ENCODE measurements at regions not wholly inside any gene's neighbourhood (a gene's known extent, or its start where the extent isn't known, plus 50 kb on each side); places are given as distances from the start of the nearest gene placed in this dataset.
"Not testable (repeated sequence)": the region's sequence is repeated elsewhere in the genome, so short reads cannot be mapped to it uniquely, and the experiment has no call there.

DNA sequence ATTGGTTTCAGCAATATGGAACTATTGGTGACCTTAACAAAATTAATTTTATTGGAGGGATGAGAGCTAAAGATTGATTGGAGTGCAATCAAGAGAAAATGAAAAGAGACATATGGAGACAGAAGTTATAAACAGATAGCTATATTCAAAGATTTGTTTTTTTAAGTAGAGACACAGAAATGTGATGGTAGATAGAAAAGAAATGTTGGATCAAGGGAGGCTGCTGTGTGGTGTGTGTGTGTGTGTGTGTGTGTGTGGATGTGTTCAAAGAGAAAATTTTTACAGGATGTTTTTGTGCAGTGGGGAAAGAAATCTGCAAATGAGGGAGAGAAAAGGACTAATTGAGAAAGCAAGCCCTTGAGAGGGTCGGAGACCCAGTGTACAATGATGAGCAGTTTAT, 249.5 kb upstream of the SPHKAP start:
- DNase-seq, result no peak

DNA sequence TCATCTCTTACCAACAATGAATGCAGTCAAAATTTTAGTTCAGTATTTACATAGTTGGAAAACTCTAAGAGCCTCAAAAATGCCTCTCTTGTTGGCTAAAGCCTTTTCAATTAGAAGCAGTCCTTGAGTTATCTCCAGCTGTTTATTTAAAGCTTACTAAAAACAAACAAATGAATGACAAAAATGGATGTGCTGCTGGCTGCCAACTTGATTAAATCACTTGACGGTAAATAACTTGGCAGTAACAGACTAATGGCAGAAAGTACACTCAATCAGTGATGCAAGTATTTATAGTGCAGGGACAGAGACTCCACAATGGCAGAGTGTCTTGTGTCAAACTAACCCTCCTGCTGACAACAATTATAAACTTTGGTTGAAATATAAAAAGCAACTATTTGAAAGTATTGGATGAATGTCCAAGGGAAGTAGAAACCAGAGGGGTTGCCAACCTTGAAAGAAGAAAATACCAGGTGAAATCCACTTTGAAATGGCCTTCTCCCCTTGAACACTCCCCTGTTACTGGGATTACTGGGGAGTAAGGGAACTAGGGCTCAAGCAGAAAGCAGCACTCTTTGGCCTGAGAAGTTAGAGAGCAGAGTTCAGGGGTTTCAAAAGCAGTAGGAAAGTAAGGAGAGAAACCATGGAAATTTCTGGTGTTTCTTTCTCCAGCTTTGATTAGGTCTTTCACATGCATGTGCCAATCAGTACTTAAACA, 245.2 kb upstream of the SPHKAP start:
- no peak for DNase-seq

DNA sequence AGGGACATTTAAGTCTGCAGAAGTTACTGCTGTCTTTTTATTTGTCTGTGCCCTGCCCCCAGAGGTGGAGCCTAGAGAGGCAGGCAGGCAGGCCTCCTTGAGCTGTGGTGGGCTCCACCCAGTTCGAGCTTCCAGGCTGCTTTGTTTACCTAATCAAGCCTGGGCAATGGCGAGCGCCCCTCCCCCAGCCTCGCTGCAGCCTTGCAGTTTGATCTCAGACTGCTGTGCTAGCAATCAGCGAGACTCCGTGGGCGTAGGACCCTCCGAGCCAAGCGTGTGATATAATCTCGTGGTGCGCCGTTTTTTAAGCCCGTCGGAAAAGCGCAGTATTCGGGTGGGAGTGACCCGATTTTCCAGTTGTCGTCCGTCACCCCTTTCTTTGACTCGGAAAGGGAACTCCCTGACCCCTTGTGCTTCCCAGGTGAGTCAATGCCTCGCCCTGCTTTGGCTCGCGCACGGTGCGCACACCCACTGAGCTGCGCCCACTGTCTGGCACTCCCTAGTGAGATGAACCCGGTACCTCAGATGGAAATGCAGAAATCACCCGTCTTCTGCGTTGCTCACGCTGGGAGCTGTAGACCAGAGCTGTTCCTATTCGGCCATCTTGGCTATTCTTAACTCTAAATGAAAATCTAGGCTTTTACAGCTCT, 244.0 kb upstream of the SPHKAP start:
- not testable (repeated sequence) for DNase-seq

DNA sequence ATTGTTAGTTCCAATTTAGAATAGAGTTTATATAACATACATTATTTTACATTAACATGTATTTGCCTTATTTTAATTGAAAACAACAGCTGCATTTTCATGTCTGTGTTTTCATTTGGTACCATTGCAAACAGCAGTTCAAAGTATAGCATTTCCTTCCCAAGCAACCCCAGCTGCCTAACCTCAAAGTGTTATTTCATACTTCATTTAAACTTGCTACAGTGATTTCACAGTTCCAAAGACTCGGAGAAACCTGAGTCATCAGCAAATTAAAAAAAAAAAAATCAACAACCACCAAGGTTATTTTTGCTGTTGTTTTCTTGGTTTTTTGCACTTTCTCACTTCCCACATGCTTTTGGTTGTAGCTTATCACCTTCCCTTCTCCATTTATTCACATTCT, 236.5 kb upstream of the SPHKAP start:
- DNase-seq, result no peak

DNA sequence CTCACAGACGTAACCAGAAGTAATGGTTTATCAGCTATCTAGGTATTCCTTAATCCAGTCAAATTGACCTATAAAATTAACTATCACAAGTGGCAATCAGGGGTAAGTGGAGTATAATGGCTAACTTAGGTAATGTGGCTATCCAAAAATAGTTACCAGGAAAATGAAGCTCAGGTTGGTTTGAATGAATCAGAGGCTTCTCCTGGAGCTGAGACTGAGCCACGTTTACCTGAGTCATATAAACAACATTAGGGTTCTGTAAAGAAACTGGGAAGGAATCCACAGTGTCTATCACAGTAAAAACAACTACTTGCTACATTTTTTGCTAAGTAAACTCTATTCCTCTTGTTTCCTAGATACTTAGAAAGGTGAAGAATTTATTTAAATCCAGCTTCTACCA, 236.0 kb upstream of the SPHKAP start:
- no peak for DNase-seq

DNA sequence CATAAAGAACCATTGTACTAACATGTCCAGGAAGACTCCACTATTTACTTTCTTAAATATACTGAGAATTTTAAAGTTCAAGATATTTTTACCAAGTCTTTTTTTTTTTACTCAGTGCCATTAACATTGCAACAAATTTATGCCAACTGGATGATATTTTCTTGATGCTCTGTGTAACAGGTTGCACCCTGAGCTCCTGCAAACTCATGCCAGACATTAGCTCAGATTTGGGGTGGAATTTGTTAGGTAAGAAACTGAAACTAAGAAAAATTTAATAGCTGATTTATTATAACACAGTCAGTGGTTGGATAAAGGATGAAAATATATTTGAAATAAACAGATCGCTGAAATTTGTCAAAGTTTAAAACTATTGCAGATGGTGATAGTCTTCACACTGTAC, 228.6 kb upstream of the SPHKAP start:
- DNase-seq, result no peak

DNA sequence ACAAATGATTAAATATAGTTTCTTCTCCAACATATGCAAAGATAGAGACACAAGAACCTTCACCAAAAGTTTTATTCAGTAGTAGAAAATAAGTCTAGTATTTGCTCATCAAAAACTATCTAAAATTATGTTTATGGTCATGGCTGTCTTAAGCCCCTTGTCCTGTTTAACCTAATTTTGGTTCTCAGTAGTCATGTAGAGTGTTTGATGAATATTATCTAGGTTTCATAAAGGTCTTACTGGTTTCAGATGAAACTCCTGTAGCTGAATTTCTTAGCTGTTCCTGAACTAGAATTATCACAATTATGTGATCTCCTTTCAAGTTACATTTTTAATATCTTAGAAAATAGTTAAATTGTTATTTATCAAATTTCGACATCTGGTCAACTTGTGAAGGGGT, 228.0 kb upstream of the SPHKAP start:
- no peak for DNase-seq

DNA sequence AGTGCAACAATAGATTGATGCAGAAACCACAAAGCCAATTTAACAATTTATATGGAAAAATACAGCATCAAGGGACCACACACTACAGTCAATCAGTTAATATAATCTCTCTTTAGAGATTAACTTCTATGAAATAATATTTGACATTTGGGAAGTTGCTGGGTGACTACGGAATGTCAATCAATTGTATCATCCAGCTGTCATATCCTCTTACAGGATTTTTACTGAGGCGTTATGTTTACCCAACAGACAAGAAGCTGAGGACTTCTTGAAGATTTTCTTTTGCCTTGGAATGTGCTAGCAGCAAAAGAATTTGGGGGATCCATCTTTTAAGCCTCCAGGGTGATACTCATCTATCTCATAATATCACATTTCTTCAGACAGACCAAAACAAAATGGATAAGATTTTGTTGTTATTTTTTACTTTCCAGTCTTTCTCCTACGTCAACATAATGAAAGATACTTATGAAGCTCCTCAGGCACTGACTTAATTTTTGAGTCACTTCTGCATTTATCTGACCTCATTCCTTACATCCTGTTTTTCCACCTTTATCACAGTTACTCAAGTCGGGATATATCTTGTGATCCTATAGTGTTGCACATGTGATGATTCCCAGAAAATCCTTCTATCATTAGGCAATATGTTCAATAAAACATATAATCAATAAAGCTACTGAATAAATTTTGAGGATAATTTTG, 227.2 kb upstream of the SPHKAP start:
- DNase-seq, result no peak

DNA sequence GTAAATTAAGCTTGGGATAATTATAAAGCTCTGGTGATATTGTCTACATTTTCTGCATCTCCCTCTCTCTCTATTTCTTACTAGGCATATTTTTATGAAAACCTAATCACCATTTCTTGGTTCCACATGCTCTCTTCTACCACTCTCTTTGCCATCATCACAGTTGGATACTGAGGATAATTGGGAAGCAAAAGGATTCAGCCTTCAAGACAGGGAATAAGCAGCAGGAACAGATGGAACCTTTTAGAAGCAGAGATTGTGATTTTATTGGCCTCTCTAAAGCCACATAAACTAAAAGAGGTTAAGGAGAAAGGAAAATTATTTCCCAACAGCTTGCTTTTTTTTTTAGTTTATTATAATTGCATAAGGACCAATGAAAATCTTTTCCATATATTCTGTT, 226.3 kb upstream of the SPHKAP start:
- DNase-seq, result no peak

DNA sequence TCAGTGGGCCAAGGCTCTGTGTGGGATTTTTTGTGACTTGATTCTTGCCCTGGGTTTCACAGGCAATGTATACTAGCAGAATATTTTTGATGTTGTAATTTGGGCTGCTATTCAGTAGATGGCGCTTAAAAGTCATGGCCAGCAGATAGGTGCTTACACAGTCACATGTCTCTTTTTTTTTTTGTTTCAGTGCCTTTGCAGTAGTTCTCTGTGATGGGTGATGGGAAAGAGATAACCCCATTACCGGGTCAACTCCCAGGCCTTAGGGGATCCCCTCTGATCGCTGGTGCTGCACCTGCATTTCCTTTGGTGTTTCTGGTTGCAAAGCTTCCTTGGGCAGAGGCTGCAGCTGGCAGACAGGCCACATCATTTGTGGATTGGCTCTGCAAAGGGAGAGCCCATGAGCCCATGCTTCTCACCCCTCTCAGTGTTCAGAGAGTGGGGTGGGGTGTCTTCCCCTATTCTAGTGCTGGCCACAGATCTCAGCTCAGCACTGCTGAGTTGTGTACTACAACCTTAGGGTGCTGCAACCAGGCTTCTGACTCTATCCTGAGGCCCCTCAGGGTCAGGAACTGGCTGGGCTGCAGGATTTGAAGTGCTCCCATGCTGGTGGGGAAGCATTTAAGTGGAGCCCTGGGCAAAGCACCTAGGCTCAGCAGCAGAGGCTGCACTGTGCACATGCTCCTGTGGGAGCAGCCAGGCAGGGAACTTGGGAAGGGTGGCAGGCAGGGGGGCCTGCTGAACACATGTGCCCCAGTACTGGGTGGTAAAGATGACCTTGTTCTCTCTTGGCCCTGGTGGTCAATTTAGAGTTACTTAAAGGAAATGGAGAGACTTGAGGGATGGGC, 219.8 kb upstream of the SPHKAP start:
- DNase-seq, result no peak

DNA sequence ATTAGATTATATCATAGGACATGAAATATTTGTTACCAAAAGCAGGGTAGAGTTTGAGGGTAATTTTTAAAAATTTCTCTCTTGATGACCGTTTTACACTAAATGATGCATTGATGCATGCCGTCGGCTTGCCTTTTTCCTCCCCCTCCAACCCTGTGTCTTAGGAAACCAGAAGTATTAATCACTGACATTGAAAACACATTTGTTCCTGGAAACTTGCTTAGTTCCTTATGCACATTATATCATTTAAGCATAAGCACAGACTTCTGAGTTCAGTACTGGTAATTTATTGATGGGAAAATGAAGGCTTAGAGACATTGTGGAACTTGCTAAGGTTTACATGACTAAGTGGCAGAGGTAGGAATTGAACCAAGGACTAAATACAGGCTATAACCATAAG, 206.3 kb upstream of the SPHKAP start:
- no peak for DNase-seq

DNA sequence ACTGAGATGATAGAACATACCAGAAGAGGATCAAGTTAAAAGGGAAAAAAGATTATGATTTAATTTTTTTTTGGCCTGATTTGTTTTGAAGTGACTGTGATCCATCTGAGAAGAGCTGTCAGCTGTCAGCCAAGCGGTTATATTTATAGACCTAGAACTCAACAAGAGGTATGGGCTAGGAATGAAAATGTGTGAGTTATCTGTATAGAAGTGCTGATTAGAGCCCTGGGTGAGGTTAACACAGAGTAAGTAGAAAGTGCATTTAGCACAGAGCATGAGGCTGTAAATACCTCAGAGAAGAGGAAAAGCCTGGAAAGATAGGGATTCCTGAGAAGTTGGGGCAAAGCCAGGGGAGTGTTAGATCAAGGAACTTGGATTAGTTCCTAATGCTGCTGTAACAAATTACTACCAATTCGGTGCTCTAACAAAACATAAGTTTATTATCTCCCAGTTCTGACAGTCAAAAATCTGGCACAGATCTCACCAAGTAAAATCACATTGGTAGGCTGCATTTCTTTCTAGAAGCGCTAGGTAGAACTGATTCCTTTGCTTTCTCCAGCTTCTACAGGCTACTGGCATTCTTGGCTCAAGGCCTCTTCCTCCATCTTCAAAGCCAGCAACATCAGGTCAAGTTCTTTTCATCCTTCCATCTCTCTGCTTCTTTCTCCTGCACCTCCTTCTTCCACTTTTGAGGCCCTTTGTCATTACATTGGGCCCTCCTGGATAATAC, 197.4 kb upstream of the SPHKAP start:
- DNase-seq, result no peak

DNA sequence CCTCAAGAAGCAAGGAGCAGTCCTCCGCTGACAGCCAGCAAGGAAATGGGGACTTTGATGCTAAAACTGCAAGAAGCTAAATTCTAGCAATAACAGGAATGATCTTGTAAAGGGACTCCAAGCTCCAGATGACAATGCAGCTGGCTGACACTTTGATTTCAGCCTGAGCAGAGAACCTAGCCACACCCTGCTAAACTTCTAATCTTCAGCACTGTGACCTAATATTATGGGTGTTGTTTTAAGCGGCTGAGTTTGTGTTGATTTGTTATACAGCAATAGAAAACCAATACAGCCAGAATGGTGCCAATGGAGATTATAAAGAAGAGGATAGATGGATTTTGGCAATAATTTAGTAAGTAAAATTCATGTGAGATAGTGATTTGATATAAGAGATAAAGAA, 196.7 kb upstream of the SPHKAP start:
- DNase-seq, result no peak

DNA sequence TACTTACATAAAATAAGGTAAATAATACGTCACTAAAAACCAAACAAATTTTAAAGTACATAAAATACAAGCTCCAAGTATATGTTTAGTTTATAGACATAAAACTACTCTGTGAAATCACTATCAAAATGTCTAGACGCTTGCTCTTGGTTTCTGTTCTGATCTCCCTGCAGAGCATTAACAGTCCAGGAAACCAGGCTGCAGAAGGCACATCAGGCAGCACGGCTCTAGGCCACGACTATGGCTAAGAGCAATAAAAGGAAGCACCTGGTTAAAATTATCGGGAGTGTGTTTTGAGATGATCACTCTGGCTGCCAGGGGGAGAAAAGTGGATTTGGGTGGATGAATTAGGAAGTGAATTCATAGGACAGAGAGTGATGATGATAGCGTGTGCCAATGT, 196.0 kb upstream of the SPHKAP start:
- DNase-seq, result no peak

DNA sequence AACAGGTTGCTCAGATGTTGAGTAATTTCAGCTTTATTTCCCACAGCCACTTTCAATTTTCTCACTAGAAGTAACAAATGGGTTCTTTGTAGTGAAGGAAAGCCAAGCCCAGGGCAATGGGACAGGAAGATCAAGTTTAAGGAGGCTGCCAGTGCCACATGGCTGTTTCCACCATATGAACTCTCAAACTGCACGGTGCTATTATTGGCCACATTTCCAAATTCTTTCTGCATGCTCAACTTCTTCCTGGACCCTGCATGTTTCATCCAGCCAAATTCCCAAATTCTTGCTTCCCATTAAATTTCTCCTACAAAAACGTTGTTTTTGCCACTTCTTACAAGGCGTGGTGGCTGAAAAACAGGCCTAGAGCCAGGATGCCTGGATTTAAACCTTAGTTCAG, 193.3 kb upstream of the SPHKAP start:
- DNase-seq, result no peak

DNA sequence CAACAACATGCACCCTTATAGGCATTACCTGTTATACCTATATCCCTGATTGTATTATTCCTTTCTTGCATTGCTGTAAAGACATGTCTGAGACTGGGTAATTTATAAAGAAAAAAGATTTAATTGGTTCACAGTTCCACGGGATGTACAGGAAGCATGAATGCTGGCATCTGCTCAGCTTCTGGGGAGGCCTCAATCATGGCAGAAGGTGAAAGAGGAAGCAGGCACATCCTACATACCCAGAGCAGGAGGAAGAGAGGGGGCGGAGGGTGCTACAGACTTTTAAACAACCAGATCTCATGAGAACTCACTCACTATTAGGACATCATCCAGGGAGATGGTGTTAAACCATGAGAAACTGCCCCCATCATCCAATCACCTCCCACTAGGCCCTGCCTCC, 191.7 kb upstream of the SPHKAP start:
- DNase-seq, result no peak

DNA sequence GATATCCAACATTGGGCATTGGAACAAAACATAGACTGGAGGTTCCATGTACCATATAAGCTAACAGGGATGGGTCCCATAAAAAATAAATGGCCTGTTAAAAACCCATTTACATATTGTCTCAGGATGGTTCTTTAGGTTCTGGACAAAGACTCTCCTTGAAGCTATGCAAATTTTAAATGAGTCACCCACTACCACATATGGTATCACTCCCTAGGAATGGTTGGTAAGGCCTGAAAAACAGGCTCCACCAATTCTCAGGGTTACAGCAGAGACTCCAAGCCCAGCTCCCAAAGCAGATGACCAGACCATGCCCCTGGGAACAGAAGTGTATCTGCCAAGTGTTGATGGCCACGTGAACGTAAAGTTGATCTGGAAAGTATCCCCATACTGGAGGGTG, 190.7 kb upstream of the SPHKAP start:
- no peak for DNase-seq

DNA sequence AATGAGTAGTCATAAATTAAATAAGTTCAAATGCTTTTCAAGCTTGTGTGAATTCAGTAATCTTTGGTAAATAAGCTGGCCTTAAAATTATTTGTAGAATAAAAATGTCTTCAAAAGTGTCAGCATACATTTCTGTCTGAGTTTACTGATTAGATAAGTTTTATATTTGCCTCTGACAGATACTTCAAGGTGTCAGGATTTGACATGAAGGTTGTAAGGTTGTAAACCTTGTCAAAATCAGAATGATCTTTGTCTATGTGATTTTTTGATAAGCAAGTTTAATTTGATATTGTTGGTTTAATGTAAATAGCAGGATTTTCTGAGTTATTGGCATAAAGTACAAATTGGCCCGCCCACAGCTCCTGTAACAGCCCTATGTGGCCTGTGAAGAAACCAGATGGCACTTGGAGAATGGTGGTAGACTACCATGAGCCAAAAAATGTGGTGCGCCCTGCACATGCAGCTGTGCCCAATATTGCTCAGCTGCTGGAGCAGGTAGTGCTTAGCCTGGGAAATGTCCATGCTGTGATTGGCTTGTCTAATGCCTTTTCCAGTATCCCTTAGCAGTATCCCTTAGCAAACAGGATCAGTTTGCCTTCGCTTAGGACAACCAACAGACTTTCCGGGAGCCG, 188.0 kb upstream of the SPHKAP start:
- no peak for DNase-seq

DNA sequence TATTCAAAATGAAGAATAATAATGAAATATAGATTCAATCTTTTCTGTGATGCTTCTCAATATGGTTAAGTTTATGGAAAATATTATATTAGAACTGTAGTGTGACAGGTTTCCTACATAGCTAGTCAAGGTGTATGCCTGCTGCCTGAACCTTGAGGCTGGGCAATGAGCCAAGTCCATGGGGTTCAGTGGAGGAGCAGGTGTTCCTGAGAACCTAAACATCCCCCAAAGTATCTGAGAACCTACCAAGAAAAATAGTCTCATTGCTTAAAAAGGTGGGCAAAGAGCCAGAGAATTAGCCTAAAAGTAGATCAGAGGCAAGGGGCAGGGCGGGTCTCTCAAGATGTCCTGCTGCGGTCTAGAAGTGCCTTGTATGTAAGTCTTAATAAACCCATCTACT, 185.9 kb upstream of the SPHKAP start:
- no peak for DNase-seq

DNA sequence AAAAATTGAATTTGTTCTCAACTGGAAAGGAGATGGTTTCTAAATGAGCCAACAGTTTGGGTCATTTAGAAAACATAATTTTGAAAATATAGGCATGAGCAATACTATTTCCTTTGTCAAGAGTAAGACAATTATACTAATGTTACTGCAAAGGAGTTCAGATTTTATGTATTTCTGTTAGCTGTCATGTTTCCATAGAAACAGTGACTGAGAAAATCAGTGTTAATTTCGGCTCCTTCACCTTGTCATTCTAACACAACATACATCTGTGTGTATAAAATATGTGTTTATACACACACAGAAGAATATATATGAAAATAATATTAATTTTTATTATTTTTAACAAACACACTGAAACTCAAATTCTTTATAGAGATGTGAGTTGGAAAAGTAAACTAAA, 178.0 kb upstream of the SPHKAP start:
- DNase-seq, result no peak

DNA sequence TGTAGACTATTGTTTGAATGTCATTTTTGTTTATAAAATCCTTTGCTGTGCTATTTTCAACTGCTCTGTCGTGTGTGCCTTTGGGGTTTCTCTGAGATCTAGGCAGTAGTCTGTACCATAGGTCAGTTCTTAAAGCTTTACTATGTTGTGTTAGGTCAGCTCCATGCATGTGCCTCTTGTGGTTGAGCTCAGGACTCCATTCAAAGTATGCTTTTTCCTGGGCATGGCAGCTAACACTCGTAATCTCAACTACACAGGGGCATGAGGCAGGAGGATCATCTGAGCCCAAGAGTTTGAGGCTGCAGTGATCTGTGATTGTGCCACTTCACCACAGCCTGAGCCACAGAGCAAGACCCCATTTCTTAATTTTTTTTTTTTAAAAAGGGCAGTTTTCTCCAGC, 174.4 kb upstream of the SPHKAP start:
- DNase-seq, result no peak

Data from anterior cingulate cortex (tissue), 58 donors.